GM06990 (cell line): ENCODE measurements at regions not wholly inside any gene's neighbourhood (a gene's known extent, or its start where the extent isn't known, plus 50 kb on each side); places are given as distances from the start of the nearest gene placed in this dataset.

ENCODE experiments used
- DNase-seq: peaks from one replicate; pipeline ENCODE4 v3.0.0-alpha.2; 2011; ENCODE audit not compliant: insufficient read length; ENCODE audit errors: extremely low read depth
- H3K27me3 ChIP-seq: replicated peaks from 2 replicates; pipeline ENCODE4 v1.6.0; 2011; ENCODE audit warnings: low read length; ENCODE audit not compliant: control insufficient read depth, insufficient read depth
- H3K36me3 ChIP-seq: 2 replicates; pipeline ENCODE4 v1.5.1; 2011; ENCODE audit warnings: low read length; ENCODE audit not compliant: control insufficient read depth, insufficient read depth
- H3K4me3 ChIP-seq: replicated peaks from 2 replicates; pipeline ENCODE4 v1.5.1; 2011; ENCODE audit warnings: low read depth, mild to moderate bottlenecking, control low read depth, low read length
- TF ChIP-seq, protein P1 (sequence below): IDR thresholded peaks from 2 replicates; pipeline ENCODE4 v1.5.1; 2011; ENCODE audit warnings: low read length, control low read depth, mild to moderate bottlenecking, inconsistent platforms; ENCODE audit not compliant: insufficient read depth, poor library complexity, severe bottlenecking

- DNase-seq = no peak
- no peaks in the 10 kb centered on the region for H3K27me3 ChIP-seq
- TF ChIP-seq, protein P1, sequence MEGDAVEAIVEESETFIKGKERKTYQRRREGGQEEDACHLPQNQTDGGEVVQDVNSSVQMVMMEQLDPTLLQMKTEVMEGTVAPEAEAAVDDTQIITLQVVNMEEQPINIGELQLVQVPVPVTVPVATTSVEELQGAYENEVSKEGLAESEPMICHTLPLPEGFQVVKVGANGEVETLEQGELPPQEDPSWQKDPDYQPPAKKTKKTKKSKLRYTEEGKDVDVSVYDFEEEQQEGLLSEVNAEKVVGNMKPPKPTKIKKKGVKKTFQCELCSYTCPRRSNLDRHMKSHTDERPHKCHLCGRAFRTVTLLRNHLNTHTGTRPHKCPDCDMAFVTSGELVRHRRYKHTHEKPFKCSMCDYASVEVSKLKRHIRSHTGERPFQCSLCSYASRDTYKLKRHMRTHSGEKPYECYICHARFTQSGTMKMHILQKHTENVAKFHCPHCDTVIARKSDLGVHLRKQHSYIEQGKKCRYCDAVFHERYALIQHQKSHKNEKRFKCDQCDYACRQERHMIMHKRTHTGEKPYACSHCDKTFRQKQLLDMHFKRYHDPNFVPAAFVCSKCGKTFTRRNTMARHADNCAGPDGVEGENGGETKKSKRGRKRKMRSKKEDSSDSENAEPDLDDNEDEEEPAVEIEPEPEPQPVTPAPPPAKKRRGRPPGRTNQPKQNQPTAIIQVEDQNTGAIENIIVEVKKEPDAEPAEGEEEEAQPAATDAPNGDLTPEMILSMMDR = no peak
- H3K36me3 ChIP-seq = no peaks in the 10 kb centered on the region
- no peak overlapping the region for H3K4me3 ChIP-seq
Measured at GRCh38 chr5:2631758-2632157, 119.7 kb downstream of the IRX2 start.

- no peak for DNase-seq
Measured at GRCh38 chr5:2629045-2629444, 122.4 kb downstream of the IRX2 start.

DNA sequence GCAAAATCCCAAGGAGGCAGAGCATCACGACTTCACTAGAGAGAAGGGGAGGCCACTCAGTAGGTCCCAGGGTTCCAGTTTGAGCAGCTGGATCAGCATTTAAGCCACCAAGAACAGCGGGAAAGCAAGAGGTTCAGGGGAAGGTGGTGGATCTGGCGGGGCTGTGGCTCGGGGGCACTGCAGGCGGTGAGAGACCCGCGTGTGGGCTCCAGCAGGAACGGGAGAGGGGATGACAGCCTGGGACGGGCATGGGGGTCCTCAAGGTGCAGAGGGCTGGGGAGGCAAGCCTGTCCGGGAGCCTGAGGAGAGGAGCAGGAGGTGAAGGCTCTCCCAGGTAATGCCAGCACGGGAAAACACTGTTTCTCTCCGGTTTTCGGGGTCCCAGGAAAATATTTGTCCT, 123.6 kb downstream of the IRX2 start:
- no peaks in the 10 kb centered on the region for H3K36me3 ChIP-seq
- TF ChIP-seq, protein P1 = no peak
- H3K27me3 ChIP-seq = no peaks in the 10 kb centered on the region
- no peak overlapping the region for H3K4me3 ChIP-seq
- DNase-seq = no peak

More at GRCh38 chr5:2629045-2629444, 122.4 kb downstream of the IRX2 start:
- no peaks in the 10 kb centered on the region for H3K27me3 ChIP-seq
- no peaks in the 10 kb centered on the region for H3K36me3 ChIP-seq
- H3K4me3 ChIP-seq = no peak overlapping the region
- TF ChIP-seq, protein P1 = no peak

- Histone ChIP-seq H3K4me3 (no peak overlapping the region), H3K36me3 (no peaks in the 10 kb centered on the region), H3K27me3 (no peaks in the 10 kb centered on the region)
- DNase-seq = no peak
- TF ChIP-seq, protein P1 = no peak
Measured at GRCh38 chr5:2626572-2626971, 124.9 kb downstream of the IRX2 start.

- TF ChIP-seq, protein P1 = no peak
- no peak overlapping the region for H3K4me3 ChIP-seq
- no peaks in the 10 kb centered on the region for H3K27me3 ChIP-seq
- no peaks in the 10 kb centered on the region for H3K36me3 ChIP-seq
- no peak for DNase-seq
Measured at GRCh38 chr5:2622866-2623265, 128.6 kb downstream of the IRX2 start.

- TF ChIP-seq, protein P1 = no peak
- Histone ChIP-seq H3K36me3 (no peaks in the 10 kb centered on the region), H3K27me3 (no peaks in the 10 kb centered on the region), H3K4me3 (no peak overlapping the region)
- DNase-seq = no peak
Measured at GRCh38 chr5:2621631-2622030, 129.8 kb downstream of the IRX2 start.
